SK-N-SH treated with all-trans-retinoic acid at 6 μM for 48 hours (cell line): ENCODE measurements at regions not wholly inside any gene's neighbourhood (a gene's known extent, or its start where the extent isn't known, plus 50 kb on each side); places are given as distances from the start of the nearest gene placed in this dataset.

Experiments
- ATAC-seq: fragments of 200-7000 bp; cut with Tn5 transposase; 3 replicates; pipeline ENCODE4 v1.9.1; 2020; ENCODE audit warnings: mild to moderate bottlenecking, moderate library complexity
- ARNTL ChIP-seq: fragments of 450-650 bp; formaldehyde crosslinking; IDR thresholded peaks from 2 replicates; pipeline ENCODE4 v1.5.0; 2020; ENCODE audit warnings: low read depth, mild to moderate bottlenecking, moderate library complexity, borderline replicate concordance
- BACH2 ChIP-seq: fragments of 250-450 bp; sonication (Bioruptor Pico); IDR thresholded peaks from 2 replicates; pipeline ENCODE4 v1.9.0; 2021; ENCODE audit warnings: mild to moderate bottlenecking, borderline replicate concordance
- CSDC2 ChIP-seq: fragments of 250-450 bp; sonication (Bioruptor Pico); IDR thresholded peaks from 2 replicates; pipeline ENCODE4 v1.5.0; 2020; ENCODE audit warnings: mild to moderate bottlenecking, moderate library complexity
- ESRRG ChIP-seq: fragments of 250-450 bp; sonication (Bioruptor Pico); IDR thresholded peaks from 2 replicates; pipeline ENCODE4 v1.6.1; 2021; ENCODE audit warnings: mild to moderate bottlenecking
- GLIS3 ChIP-seq: fragments of 250-450 bp; sonication (Bioruptor Pico); IDR thresholded peaks from 2 replicates; pipeline ENCODE4 v1.5.0; 2020; ENCODE audit warnings: mild to moderate bottlenecking, moderate library complexity
- ISL1 ChIP-seq: fragments of 250-450 bp; sonication (Bioruptor Pico); IDR thresholded peaks from 2 replicates; pipeline ENCODE4 v2.1.2; 2022; ENCODE audit warnings: mild to moderate bottlenecking, moderate library complexity
- OSR1 ChIP-seq: fragments of 250-450 bp; sonication (Bioruptor Pico); IDR thresholded peaks from 2 replicates; pipeline ENCODE4 v1.8.0; 2022; ENCODE audit warnings: moderate library complexity, mild to moderate bottlenecking, inconsistent platforms
- PPARA ChIP-seq: fragments of 250-450 bp; sonication (Bioruptor Pico); IDR thresholded peaks from 2 replicates; pipeline ENCODE4 v1.5.0; 2020; ENCODE audit warnings: mild to moderate bottlenecking, borderline replicate concordance
- RARB ChIP-seq: fragments of 250-450 bp; sonication (Bioruptor Pico); IDR thresholded peaks from 2 replicates; pipeline ENCODE4 v1.8.0; 2021; ENCODE audit warnings: mild to moderate bottlenecking, moderate library complexity
- SNAI2 ChIP-seq: fragments of 250-450 bp; sonication (Bioruptor Pico); IDR thresholded peaks from 2 replicates; pipeline ENCODE4 v1.5.0; 2020; ENCODE audit warnings: mild to moderate bottlenecking, moderate library complexity
- TCF4 ChIP-seq: fragments of 250-450 bp; sonication (Bioruptor Pico); IDR thresholded peaks from 2 replicates; pipeline ENCODE4 v1.8.0; 2021; ENCODE audit warnings: mild to moderate bottlenecking, moderate library complexity, borderline replicate concordance
- TOX ChIP-seq: fragments of 250-450 bp; sonication (Bioruptor Pico); IDR thresholded peaks from 2 replicates; pipeline ENCODE4 v1.8.0; 2021; ENCODE audit warnings: mild to moderate bottlenecking, moderate library complexity, borderline replicate concordance
- ZC3H10 ChIP-seq: fragments of 250-450 bp; sonication (Bioruptor Pico); IDR thresholded peaks from 2 replicates; pipeline ENCODE4 v1.5.1; 2021; ENCODE audit warnings: mild to moderate bottlenecking, moderate library complexity
- ZFP3 ChIP-seq: fragments of 250-450 bp; sonication (Bioruptor Pico); IDR thresholded peaks from 2 replicates; pipeline ENCODE4 v1.5.0; 2020; ENCODE audit warnings: mild to moderate bottlenecking, moderate library complexity
- ZFP30 ChIP-seq: fragments of 450-650 bp; formaldehyde crosslinking; IDR thresholded peaks from 2 replicates; pipeline ENCODE4 v1.5.0; 2022; ENCODE audit warnings: mild to moderate bottlenecking, moderate library complexity
- ZNF565 ChIP-seq: fragments of 450-650 bp; formaldehyde crosslinking; conservative IDR thresholded peaks from 2 replicates; pipeline ENCODE4 v1.5.0; 2020; ENCODE audit warnings: low read depth, mild to moderate bottlenecking, moderate library complexity
- ZNF70 ChIP-seq: fragments of 450-650 bp; formaldehyde crosslinking; IDR thresholded peaks from 2 replicates; pipeline ENCODE4 v1.5.0; 2020; ENCODE audit warnings: mild to moderate bottlenecking, moderate library complexity
- ZNF8 ChIP-seq: fragments of 450-650 bp; formaldehyde crosslinking; IDR thresholded peaks from 2 replicates; pipeline ENCODE4 v1.5.0; 2020; ENCODE audit warnings: mild to moderate bottlenecking, moderate library complexity
- TF ChIP-seq, protein P1 (sequence below): fragments of 250-450 bp; sonication (Bioruptor Pico); IDR thresholded peaks from 2 replicates; pipeline ENCODE4 v1.5.0; 2020; ENCODE audit warnings: mild to moderate bottlenecking, moderate library complexity
- TF ChIP-seq, protein P2 (sequence below): fragments of 250-450 bp; sonication (Bioruptor Pico); IDR thresholded peaks from 2 replicates; pipeline ENCODE4 v1.8.0; 2020; ENCODE audit warnings: mild to moderate bottlenecking, moderate library complexity, borderline replicate concordance
- TF ChIP-seq, protein P3 (sequence below): fragments of 250-450 bp; sonication (Bioruptor Pico); IDR thresholded peaks from 2 replicates; pipeline ENCODE4 v1.5.1; 2020; ENCODE audit warnings: low read depth, mild to moderate bottlenecking, moderate library complexity
- TF ChIP-seq, protein P4 (sequence below): fragments of 250-450 bp; sonication (Bioruptor Pico); IDR thresholded peaks from 2 replicates; pipeline ENCODE4 v1.8.0; 2021; ENCODE audit warnings: low read depth, mild to moderate bottlenecking, moderate library complexity, borderline replicate concordance

DNA sequence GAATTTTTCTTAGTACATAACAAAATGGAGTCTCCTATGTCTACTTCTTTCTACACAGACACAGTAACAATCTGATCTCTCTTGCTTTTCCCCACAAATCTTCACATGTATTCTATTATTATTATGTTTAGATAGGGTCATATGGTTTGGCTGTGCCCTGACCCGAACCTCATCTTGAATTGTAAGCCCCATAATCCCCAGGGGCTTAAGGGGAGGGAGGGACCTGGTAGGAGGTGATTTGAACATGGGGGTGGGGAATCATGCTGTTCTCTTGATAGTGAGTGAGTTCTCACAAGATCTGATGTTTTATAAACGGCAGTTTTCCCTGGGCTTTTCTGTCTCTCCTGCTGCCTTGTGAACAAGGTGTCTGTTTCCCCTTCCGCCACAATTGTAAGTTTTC lies 86.7 kb upstream of the SELENOK start:
- no peak for ATAC-seq
- TF ChIP-seq ZFP30 (CRISPR knock-in tag) (no peak), RARB (no peak), ISL1 (CRISPR knock-in tag) (no peak), ARNTL (CRISPR knock-in tag) (no peak), ZNF70 (no peak), ZC3H10 (CRISPR knock-in tag) (no peak), BACH2 (CRISPR knock-in tag) (no peak), CSDC2 (CRISPR knock-in tag) (no peak), ZNF565 (CRISPR knock-in tag) (no peak), SNAI2 (CRISPR knock-in tag) (no peak), TCF4 (no peak), PPARA (no peak), ZFP3 (CRISPR knock-in tag) (no peak), GLIS3 (CRISPR knock-in tag) (no peak), TOX (CRISPR knock-in tag) (no peak)
- TF ChIP-seq, protein P1, sequence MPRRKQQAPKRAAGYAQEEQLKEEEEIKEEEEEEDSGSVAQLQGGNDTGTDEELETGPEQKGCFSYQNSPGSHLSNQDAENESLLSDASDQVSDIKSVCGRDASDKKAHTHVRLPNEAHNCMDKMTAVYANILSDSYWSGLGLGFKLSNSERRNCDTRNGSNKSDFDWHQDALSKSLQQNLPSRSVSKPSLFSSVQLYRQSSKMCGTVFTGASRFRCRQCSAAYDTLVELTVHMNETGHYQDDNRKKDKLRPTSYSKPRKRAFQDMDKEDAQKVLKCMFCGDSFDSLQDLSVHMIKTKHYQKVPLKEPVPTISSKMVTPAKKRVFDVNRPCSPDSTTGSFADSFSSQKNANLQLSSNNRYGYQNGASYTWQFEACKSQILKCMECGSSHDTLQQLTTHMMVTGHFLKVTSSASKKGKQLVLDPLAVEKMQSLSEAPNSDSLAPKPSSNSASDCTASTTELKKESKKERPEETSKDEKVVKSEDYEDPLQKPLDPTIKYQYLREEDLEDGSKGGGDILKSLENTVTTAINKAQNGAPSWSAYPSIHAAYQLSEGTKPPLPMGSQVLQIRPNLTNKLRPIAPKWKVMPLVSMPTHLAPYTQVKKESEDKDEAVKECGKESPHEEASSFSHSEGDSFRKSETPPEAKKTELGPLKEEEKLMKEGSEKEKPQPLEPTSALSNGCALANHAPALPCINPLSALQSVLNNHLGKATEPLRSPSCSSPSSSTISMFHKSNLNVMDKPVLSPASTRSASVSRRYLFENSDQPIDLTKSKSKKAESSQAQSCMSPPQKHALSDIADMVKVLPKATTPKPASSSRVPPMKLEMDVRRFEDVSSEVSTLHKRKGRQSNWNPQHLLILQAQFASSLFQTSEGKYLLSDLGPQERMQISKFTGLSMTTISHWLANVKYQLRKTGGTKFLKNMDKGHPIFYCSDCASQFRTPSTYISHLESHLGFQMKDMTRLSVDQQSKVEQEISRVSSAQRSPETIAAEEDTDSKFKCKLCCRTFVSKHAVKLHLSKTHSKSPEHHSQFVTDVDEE (CRISPR knock-in tag): no peak
- TF ChIP-seq, protein P2, sequence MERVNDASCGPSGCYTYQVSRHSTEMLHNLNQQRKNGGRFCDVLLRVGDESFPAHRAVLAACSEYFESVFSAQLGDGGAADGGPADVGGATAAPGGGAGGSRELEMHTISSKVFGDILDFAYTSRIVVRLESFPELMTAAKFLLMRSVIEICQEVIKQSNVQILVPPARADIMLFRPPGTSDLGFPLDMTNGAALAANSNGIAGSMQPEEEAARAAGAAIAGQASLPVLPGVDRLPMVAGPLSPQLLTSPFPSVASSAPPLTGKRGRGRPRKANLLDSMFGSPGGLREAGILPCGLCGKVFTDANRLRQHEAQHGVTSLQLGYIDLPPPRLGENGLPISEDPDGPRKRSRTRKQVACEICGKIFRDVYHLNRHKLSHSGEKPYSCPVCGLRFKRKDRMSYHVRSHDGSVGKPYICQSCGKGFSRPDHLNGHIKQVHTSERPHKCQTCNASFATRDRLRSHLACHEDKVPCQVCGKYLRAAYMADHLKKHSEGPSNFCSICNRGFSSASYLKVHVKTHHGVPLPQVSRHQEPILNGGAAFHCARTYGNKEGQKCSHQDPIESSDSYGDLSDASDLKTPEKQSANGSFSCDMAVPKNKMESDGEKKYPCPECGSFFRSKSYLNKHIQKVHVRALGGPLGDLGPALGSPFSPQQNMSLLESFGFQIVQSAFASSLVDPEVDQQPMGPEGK (CRISPR knock-in tag): no peak
- TF ChIP-seq, protein P3, sequence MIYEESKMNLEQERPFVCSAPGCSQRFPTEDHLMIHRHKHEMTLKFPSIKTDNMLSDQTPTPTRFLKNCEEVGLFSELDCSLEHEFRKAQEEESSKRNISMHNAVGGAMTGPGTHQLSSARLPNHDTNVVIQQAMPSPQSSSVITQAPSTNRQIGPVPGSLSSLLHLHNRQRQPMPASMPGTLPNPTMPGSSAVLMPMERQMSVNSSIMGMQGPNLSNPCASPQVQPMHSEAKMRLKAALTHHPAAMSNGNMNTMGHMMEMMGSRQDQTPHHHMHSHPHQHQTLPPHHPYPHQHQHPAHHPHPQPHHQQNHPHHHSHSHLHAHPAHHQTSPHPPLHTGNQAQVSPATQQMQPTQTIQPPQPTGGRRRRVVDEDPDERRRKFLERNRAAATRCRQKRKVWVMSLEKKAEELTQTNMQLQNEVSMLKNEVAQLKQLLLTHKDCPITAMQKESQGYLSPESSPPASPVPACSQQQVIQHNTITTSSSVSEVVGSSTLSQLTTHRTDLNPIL (CRISPR knock-in tag): no peak

DNA sequence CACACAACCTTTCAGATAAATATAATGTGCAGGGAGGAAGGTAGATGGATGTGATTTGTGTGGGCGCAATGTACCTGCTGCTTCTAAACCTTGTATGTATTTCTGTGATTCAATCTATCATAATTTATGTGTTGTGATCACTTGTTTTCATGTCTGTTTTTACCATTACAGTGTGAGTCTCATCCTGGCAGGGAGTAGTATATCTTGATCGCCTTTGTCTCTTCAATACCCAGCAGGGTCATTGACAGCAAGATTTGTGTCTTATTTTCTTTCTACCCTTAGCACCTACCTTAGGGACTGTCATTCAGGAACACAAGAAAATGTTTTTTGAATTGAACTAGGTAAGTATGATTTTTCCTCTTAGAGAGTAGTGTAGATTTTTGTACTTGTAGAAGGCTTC lies 83.7 kb upstream of the SELENOK start:
- TF ChIP-seq CSDC2 (CRISPR knock-in tag): no peak
- no peak for TF ChIP-seq ZC3H10 (CRISPR knock-in tag)
- no peak for TF ChIP-seq ZNF8
- TF ChIP-seq ESRRG (CRISPR knock-in tag): no peak
- TF ChIP-seq, protein P1 (CRISPR knock-in tag): no peak
- no peak for TF ChIP-seq PPARA
- no peak for TF ChIP-seq ISL1 (CRISPR knock-in tag)
- TF ChIP-seq, protein P4, sequence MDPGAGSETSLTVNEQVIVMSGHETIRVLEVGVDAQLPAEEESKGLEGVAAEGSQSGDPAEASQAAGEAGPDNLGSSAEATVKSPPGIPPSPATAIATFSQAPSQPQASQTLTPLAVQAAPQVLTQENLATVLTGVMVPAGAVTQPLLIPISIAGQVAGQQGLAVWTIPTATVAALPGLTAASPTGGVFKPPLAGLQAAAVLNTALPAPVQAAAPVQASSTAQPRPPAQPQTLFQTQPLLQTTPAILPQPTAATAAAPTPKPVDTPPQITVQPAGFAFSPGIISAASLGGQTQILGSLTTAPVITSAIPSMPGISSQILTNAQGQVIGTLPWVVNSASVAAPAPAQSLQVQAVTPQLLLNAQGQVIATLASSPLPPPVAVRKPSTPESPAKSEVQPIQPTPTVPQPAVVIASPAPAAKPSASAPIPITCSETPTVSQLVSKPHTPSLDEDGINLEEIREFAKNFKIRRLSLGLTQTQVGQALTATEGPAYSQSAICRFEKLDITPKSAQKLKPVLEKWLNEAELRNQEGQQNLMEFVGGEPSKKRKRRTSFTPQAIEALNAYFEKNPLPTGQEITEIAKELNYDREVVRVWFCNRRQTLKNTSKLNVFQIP (CRISPR knock-in tag): no peak
- no peak for TF ChIP-seq TOX (CRISPR knock-in tag)
- no peak for TF ChIP-seq TCF4
- no peak for TF ChIP-seq ZFP30 (CRISPR knock-in tag)
- TF ChIP-seq GLIS3 (CRISPR knock-in tag): no peak
- TF ChIP-seq, protein P2 (CRISPR knock-in tag): no peak
- no peak for TF ChIP-seq OSR1 (CRISPR knock-in tag)
- no peak for TF ChIP-seq ZFP3 (CRISPR knock-in tag)
- TF ChIP-seq ZNF565 (CRISPR knock-in tag): no peak
- TF ChIP-seq ZNF70: no peak
- ATAC-seq: no peak
